ENCODE measurements at regions not wholly inside any gene's neighbourhood (a gene's known extent, or its start where the extent isn't known, plus 50 kb on each side); places are given as distances from the start of the nearest gene placed in this dataset.

- H4K20me1 ChIP-seq (ENCODE audit: insufficient read depth, low read length) = no peaks in the 10 kb centered on the region
- no peaks in the 10 kb centered on the region for H3K27me3 ChIP-seq (ENCODE audit: low read depth, low read length)
- no peak overlapping the region for H3K27ac ChIP-seq (ENCODE audit: low read length)
- no peak overlapping the region for H3K4me3 ChIP-seq (ENCODE audit: low read length)
- no peak overlapping the region for H2AFZ ChIP-seq (ENCODE audit: low read depth, low read length)
- TF ChIP-seq EZH2phosphoT487 (IDR thresholded peaks at IDR 0.05; ENCODE audit: low read depth) (no peak), CTCF (IDR thresholded peaks at IDR 0.05; ENCODE audit: low read depth, low read length) (no peak)
- H3K36me3 ChIP-seq (replicated peaks; ENCODE audit: low read depth, low read length) = no peaks in the 10 kb centered on the region
- H3K9ac ChIP-seq (ENCODE audit: low read length) = no peak overlapping the region
- no peaks in the 10 kb centered on the region for H3K79me2 ChIP-seq (ENCODE audit: low read length)
- no peaks in the 10 kb centered on the region for H3K9me3 ChIP-seq (ENCODE audit: insufficient read depth, low read length)
- H3K4me1 ChIP-seq (ENCODE audit: low read length) = peaks cover 3% of the 10 kb centered on the region; the same call in 1 of the 2 replicates
- H3K4me2 ChIP-seq (ENCODE audit: low read length) = no peak overlapping the region
Observed at GRCh38 chr2:177327009-177327408, 62.5 kb upstream of the NFE2L2 start.

- Histone ChIP-seq H3K79me2 (ENCODE audit: low read length) (no peaks in the 10 kb centered on the region), H3K9me3 (ENCODE audit: insufficient read depth, low read length) (no peaks in the 10 kb centered on the region), H3K4me3 (ENCODE audit: low read length) (no peak overlapping the region), H3K27me3 (ENCODE audit: low read depth, low read length) (no peaks in the 10 kb centered on the region), H3K9ac (ENCODE audit: low read length) (no peak overlapping the region), H2AFZ (ENCODE audit: low read depth, low read length) (no peak overlapping the region), H4K20me1 (ENCODE audit: insufficient read depth, low read length) (no peaks in the 10 kb centered on the region), H3K4me1 (ENCODE audit: low read length) (peaks cover 9% of the 10 kb centered on the region; the same call in 1 of the 2 replicates), H3K27ac (ENCODE audit: low read length) (no peak overlapping the region), H3K4me2 (ENCODE audit: low read length) (no peak overlapping the region), H3K36me3 (replicated peaks; ENCODE audit: low read depth, low read length) (no peaks in the 10 kb centered on the region)
- no peak for TF ChIP-seq CTCF (IDR thresholded peaks at IDR 0.05; ENCODE audit: low read depth, low read length)
- no peak for TF ChIP-seq EZH2phosphoT487 (IDR thresholded peaks at IDR 0.05; ENCODE audit: low read depth)
Observed at GRCh38 chr2:177328056-177328455, 63.5 kb upstream of the NFE2L2 start.

- TF ChIP-seq CTCF (IDR thresholded peaks at IDR 0.05; ENCODE audit: low read depth, low read length) = no peak
- TF ChIP-seq EZH2phosphoT487 (IDR thresholded peaks at IDR 0.05; ENCODE audit: low read depth) = no peak
- no peaks in the 10 kb centered on the region for H3K36me3 ChIP-seq (replicated peaks; ENCODE audit: low read depth, low read length)
- H4K20me1 ChIP-seq (ENCODE audit: insufficient read depth, low read length) = no peaks in the 10 kb centered on the region
- no peak overlapping the region for H3K4me3 ChIP-seq (ENCODE audit: low read length)
- no peaks in the 10 kb centered on the region for H3K27me3 ChIP-seq (ENCODE audit: low read depth, low read length)
- H3K9me3 ChIP-seq (ENCODE audit: insufficient read depth, low read length) = no peaks in the 10 kb centered on the region
- no peak overlapping the region for H3K9ac ChIP-seq (ENCODE audit: low read length)
- H3K4me1 ChIP-seq (ENCODE audit: low read length) = peaks cover 9% of the 10 kb centered on the region; the same call in 1 of the 2 replicates
- H3K27ac ChIP-seq (ENCODE audit: low read length) = no peak overlapping the region
- no peak overlapping the region for H3K4me2 ChIP-seq (ENCODE audit: low read length)
- H2AFZ ChIP-seq (ENCODE audit: low read depth, low read length) = no peak overlapping the region
- no peaks in the 10 kb centered on the region for H3K79me2 ChIP-seq (ENCODE audit: low read length)
Observed at GRCh38 chr2:177329064-177329463, 63.5 kb upstream of the AGPS start.

GRCh38 chr2:177331466-177331997 lies 61.0 kb upstream of the AGPS start:
- TF ChIP-seq EZH2phosphoT487 (IDR thresholded peaks at IDR 0.05; ENCODE audit: low read depth) (no peak), CTCF (IDR thresholded peaks at IDR 0.05; ENCODE audit: low read depth, low read length) (no peak)
- Histone ChIP-seq H3K4me1 (ENCODE audit: low read length) (peaks cover 21% of the 10 kb centered on the region), H3K79me2 (ENCODE audit: low read length) (no peaks in the 10 kb centered on the region), H3K9ac (ENCODE audit: low read length) (no peak overlapping the region), H3K27ac (ENCODE audit: low read length) (no peak overlapping the region), H3K4me3 (ENCODE audit: low read length) (no peak overlapping the region), H2AFZ (ENCODE audit: low read depth, low read length) (no peak overlapping the region), H3K27me3 (ENCODE audit: low read depth, low read length) (no peaks in the 10 kb centered on the region), H3K9me3 (ENCODE audit: insufficient read depth, low read length) (no peaks in the 10 kb centered on the region), H4K20me1 (ENCODE audit: insufficient read depth, low read length) (no peaks in the 10 kb centered on the region), H3K36me3 (replicated peaks; ENCODE audit: low read depth, low read length) (no peaks in the 10 kb centered on the region), H3K4me2 (ENCODE audit: low read length) (no peak overlapping the region)
